GM19240 (cell line): ENCODE measurements at regions not wholly inside any gene's neighbourhood (a gene's known extent, or its start where the extent isn't known, plus 50 kb on each side); places are given as distances from the start of the nearest gene placed in this dataset.

Experiments
- DNase-seq: peaks from one replicate; pipeline ENCODE4 v3.0.0; 2011; ENCODE audit warnings: low spot score; ENCODE audit not compliant: insufficient read length

- DNase-seq = no peak
These were observed 240.3 kb upstream of the GSE1 start for GRCh38 chr16:85372627-85373372.

- no peak for DNase-seq
These were observed 239.2 kb upstream of the GSE1 start for GRCh38 chr16:85373741-85374570.

GRCh38 chr16:85374571-85374872, 238.6 kb upstream of the GSE1 start:
- no peak for DNase-seq

- no peak for DNase-seq
These were observed 237.8 kb upstream of the GSE1 start for GRCh38 chr16:85375282-85375681.

GRCh38 chr16:85376292-85377095, 236.6 kb upstream of the GSE1 start:
- no peak for DNase-seq

GRCh38 chr16:85377388-85378144, 235.6 kb upstream of the GSE1 start:
- no peak for DNase-seq

GRCh38 chr16:85378145-85379040, 234.7 kb upstream of the GSE1 start:
- DNase-seq = no peak

GRCh38 chr16:85379041-85380001, 233.8 kb upstream of the GSE1 start:
- no peak for DNase-seq

- no peak for DNase-seq
These were observed 233.1 kb upstream of the GSE1 start for GRCh38 chr16:85380002-85380395.

GRCh38 chr16:85380905-85381737, 232.0 kb upstream of the GSE1 start:
- no peak for DNase-seq

- no peak for DNase-seq
These were observed 231.2 kb upstream of the GSE1 start for GRCh38 chr16:85381738-85382592.

GRCh38 chr16:85382717-85383118, 230.4 kb upstream of the GSE1 start:
- DNase-seq = no peak

- DNase-seq = no peak
These were observed 229.0 kb upstream of the GSE1 start for GRCh38 chr16:85383836-85384832.

GRCh38 chr16:85384833-85385462, 228.2 kb upstream of the GSE1 start:
- no peak for DNase-seq

- DNase-seq = no peak
These were observed 227.4 kb upstream of the GSE1 start for GRCh38 chr16:85385463-85386331.
